ENCODE measurements at regions not wholly inside any gene's neighbourhood (a gene's known extent, or its start where the extent isn't known, plus 50 kb on each side); places are given as distances from the start of the nearest gene placed in this dataset.

DNA sequence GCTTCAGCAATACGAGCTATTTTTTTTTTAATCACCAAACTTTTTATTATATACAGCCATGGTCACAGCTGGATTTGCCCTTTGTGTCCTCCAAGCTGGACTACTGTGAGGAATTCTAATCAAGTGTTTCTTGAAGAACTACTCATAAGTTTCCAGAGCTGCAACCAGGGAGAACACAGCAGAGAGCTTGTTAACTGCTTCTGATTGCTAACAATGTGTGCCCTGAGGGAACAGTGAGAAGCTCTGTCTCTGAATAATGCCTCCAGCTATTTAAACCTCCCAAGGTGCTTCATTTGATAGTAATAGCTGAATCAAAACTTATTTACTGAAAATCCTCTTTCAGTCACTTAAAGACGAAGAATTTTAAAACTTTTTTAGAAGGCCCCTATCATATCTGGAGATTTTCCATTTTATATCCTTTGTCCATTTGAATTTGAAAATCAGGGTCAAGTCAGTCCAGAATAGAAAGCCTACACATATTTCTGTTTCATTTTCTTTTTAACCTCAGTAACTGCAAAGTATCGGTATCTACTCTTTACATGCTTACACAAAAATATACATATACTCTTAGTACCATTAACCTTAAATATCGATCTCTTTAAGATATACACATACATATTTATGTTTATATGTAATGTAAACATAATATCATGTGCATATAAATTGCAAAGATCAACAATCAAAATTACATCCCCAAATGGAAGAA is 1024.2 kb downstream of the GRM8 start:
- DNase-seq (ENCODE audit: low spot score) = no peak
- Histone ChIP-seq H3K36me3 (no peaks in the 10 kb centered on the region), H3K27me3 (replicated peaks; ENCODE audit: insufficient read depth) (no peaks in the 10 kb centered on the region), H3K4me3 (no peak overlapping the region), H3K9me3 (no peaks in the 10 kb centered on the region), H3K27ac (no peak overlapping the region), H3K4me1 (replicated peaks) (no peaks in the 10 kb centered on the region)
- 51% methylated on average over 4 of the region's 4 CpGs for whole genome bisulfite sequencing
- intact Hi-C loops (cut with DNase I) = no loop called here
- TF ChIP-seq POLR2AphosphoS5 (IDR thresholded peaks at IDR 0.05) (no peak), POLR2A (IDR thresholded peaks at IDR 0.05) (no peak)
- TF ChIP-seq, protein P1, sequence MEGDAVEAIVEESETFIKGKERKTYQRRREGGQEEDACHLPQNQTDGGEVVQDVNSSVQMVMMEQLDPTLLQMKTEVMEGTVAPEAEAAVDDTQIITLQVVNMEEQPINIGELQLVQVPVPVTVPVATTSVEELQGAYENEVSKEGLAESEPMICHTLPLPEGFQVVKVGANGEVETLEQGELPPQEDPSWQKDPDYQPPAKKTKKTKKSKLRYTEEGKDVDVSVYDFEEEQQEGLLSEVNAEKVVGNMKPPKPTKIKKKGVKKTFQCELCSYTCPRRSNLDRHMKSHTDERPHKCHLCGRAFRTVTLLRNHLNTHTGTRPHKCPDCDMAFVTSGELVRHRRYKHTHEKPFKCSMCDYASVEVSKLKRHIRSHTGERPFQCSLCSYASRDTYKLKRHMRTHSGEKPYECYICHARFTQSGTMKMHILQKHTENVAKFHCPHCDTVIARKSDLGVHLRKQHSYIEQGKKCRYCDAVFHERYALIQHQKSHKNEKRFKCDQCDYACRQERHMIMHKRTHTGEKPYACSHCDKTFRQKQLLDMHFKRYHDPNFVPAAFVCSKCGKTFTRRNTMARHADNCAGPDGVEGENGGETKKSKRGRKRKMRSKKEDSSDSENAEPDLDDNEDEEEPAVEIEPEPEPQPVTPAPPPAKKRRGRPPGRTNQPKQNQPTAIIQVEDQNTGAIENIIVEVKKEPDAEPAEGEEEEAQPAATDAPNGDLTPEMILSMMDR (IDR thresholded peaks at IDR 0.05) = no peak

DNA sequence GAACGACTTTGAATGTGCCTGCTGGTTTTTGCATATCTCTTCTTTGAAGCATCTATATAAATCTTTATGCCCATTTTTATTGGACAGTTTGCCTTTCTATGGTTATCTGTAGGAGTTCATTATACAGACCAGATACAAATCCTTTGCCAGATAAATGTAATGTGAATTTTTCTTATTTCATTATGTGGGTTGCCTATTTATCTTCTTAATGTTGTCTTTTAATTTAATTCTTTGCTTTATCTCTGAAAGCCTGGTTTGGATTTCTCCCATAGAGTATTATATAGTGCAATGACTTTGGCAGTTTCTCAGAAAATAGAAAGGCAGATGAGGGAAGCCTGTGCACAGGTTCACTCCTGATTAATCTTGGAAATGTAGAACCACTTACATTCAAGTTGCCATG is 1025.1 kb downstream of the GRM8 start:
- intact Hi-C loops (cut with DNase I) = no loop called here
- 52% methylated on average over 1 of the region's 1 CpG for WGBS
- H3K4me3 ChIP-seq = no peak overlapping the region
- H3K4me1 ChIP-seq (replicated peaks) = no peaks in the 10 kb centered on the region
- no peak overlapping the region for H3K27ac ChIP-seq
- H3K36me3 ChIP-seq = no peaks in the 10 kb centered on the region
- no peak for DNase-seq (ENCODE audit: low spot score)
- no peaks in the 10 kb centered on the region for H3K9me3 ChIP-seq
- H3K27me3 ChIP-seq (replicated peaks; ENCODE audit: insufficient read depth) = no peaks in the 10 kb centered on the region
- no peak for TF ChIP-seq POLR2AphosphoS5 (IDR thresholded peaks at IDR 0.05)
- TF ChIP-seq, protein P1 (IDR thresholded peaks at IDR 0.05) = no peak
- TF ChIP-seq POLR2A (IDR thresholded peaks at IDR 0.05) = no peak

DNA sequence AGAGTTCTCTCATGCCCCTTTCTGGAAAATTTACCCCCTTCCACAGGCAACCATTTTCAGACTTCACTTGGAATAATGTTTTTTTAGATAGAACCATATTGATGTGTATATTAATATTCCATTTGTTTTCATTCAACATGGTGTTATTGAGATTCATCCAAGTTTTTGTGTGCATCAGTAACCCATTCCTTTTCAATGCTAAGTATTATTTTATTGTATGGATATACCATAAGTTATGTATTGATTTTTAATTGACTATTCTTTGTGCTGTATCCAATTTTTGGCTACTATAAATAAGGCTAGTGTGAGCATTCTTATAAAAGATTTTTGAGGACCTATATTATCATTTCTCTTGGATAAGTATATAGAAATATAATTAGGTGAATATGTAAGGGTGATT is 1025.7 kb downstream of the GRM8 start:
- Histone ChIP-seq H3K27me3 (replicated peaks; ENCODE audit: insufficient read depth) (no peaks in the 10 kb centered on the region), H3K27ac (no peak overlapping the region), H3K4me3 (no peak overlapping the region), H3K36me3 (no peaks in the 10 kb centered on the region), H3K9me3 (no peaks in the 10 kb centered on the region), H3K4me1 (replicated peaks) (no peaks in the 10 kb centered on the region)
- TF ChIP-seq POLR2A (IDR thresholded peaks at IDR 0.05) (no peak), POLR2AphosphoS5 (IDR thresholded peaks at IDR 0.05) (no peak)
- TF ChIP-seq, protein P1 (IDR thresholded peaks at IDR 0.05) = no peak
- DNase-seq (ENCODE audit: low spot score) = no peak
- intact Hi-C loops (cut with DNase I) = no loop called here

DNA sequence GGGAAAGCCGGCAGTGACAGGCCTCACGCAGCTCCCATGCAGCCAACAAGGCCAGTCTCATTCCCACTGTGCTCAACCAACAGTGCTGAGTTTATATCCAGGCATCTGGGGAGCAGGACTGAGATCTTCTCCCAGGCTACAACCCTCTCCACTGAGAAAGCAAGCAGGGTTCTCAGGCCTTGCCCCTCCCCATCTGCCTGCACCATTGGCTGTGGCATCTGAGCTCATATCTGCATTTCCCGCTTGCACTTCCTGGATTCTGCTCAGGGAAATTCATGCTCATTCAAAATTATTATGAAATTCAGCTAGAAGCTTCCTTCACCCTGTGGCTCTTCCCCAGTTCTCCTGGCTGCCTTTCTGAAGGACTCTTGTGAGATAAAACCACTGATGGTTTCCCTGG is 1029.0 kb downstream of the GRM8 start:
- Histone ChIP-seq H3K27me3 (replicated peaks; ENCODE audit: insufficient read depth) (no peaks in the 10 kb centered on the region), H3K4me3 (no peak overlapping the region), H3K9me3 (no peaks in the 10 kb centered on the region), H3K4me1 (replicated peaks) (no peaks in the 10 kb centered on the region), H3K36me3 (no peaks in the 10 kb centered on the region), H3K27ac (no peak overlapping the region)
- intact Hi-C loops (cut with DNase I) = no loop called here
- 83% methylated on average over 3 of the region's 3 CpGs for WGBS
- TF ChIP-seq, protein P1 (IDR thresholded peaks at IDR 0.05) = no peak
- TF ChIP-seq POLR2A (IDR thresholded peaks at IDR 0.05) (no peak), POLR2AphosphoS5 (IDR thresholded peaks at IDR 0.05) (no peak)
- no peak for DNase-seq (ENCODE audit: low spot score)

DNA sequence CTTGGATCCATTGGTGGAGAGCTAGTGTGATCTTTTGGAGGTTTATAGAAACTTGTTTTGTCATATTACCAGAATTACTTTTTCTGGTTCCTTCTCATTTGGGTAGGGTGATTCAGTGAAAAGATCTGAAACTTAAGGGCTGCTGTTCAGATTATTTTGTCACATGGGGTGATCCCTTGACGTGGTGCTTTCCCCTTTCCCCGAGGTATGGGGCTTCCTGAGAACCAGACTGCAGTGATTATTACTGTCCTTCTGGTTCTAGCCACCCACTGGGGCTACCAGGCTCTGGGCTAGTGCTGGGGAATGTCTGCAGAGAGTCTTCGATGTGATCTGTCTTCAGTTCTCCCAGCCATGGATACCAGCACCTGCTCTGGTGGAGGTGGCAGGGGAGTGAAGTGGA is 1030.0 kb downstream of the GRM8 start:
- intact Hi-C loops (cut with DNase I) = no loop called here
- H3K9me3 ChIP-seq = no peaks in the 10 kb centered on the region
- 82% methylated on average over 3 of the region's 3 CpGs for WGBS

More for the DNA sequence above, 1030.0 kb downstream of the GRM8 start:
- no peaks in the 10 kb centered on the region for H3K27me3 ChIP-seq (replicated peaks; ENCODE audit: insufficient read depth)
- DNase-seq (ENCODE audit: low spot score) = no peak
- H3K27ac ChIP-seq = no peak overlapping the region
- H3K36me3 ChIP-seq = no peaks in the 10 kb centered on the region
- TF ChIP-seq POLR2AphosphoS5 (IDR thresholded peaks at IDR 0.05) (no peak), POLR2A (IDR thresholded peaks at IDR 0.05) (no peak)
- TF ChIP-seq, protein P1 (IDR thresholded peaks at IDR 0.05) = no peak
- H3K4me1 ChIP-seq (replicated peaks) = no peaks in the 10 kb centered on the region
- no peak overlapping the region for H3K4me3 ChIP-seq

Measured in prostate gland (tissue), 2 donors.